ENCODE measurements at regions not wholly inside any gene's neighbourhood (a gene's known extent, or its start where the extent isn't known, plus 50 kb on each side); places are given as distances from the start of the nearest gene placed in this dataset.

- peak; percentile 32 for DNase-seq
These were observed 61.5 kb downstream of the TBXT start for GRCh38 chr6:166106076-166106686.

DNA sequence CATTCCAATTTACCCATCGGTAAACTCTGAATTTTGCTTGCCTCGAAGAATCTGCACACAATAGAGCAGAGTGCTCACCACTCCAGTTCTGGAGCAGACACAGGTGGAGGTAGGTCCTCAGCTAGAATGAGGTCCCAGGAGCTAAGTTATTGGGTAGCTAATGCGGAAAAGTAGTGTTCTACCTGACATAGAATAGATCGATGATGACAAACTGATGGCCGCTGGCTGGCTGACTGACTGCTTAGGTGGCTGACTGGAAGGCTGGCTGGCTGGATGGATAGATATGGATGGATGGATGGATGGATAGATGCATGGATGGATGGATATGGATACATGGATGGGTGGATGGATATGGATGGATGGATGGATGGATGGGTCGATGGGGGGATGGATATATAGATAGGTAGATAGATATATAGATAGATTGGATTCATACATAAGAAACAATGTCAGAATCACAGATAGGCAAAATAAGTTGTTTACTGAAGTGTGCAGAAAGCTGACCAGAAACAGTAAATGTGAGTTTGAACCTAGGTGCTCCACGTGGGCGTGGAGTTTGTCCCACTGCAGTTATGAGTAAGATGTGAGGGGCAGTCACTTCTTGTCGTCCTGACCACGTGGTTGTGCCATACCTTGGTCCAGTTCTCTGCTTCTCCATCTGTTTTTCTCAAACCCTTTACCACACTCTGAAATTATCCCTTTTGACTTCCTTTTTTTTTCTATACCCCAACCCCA is 62.1 kb downstream of the TBXT start:
- DNase-seq: no peak

DNA sequence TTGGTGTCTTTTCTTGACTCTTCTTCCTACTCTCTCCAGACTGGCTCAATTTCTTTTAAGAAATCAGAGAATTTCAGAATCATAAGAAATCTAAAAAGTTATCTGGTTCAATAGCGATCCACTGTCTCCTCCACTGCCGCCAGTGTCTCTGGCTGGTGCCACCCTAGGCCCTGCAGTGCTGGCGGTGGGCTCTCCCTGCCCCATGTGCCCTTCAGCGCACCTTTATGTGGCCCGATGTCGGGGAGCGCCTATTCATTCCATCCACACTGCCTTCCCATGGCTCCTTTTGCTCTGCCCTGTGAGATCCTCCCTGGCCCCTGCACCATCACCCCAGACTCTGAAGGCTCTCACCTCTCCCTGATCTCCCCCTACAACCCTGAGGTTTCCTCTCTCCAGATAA is 62.8 kb downstream of the TBXT start:
- no peak for DNase-seq

GRCh38 chr6:166104107-166104506 is 63.5 kb downstream of the TBXT start:
- no peak for DNase-seq

- no peak for DNase-seq
These were observed 65.7 kb downstream of the TBXT start for GRCh38 chr6:166101819-166102419.

GRCh38 chr6:166097914-166098522 is 69.6 kb downstream of the TBXT start:
- DNase-seq: peak; percentile 22

DNA sequence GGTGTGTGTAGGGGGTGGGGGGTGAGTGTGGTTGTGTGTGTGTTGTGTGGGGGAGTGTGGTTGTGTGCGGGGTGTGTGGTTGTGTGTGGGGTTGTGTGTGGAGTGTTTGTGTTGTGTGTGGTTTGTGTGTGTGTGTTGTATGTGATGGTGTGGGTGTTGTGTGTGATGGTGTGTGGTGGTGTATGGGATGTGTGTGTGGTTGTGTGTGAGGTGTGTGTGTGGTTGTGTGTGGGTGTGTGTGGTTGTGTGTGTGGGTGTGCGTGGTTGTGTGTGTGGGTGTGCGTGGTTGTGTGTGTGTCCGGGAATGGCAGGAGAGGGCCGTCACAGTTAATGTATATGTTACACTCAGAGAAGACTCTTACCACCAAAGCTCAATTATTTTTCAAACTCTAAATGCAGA is 79.8 kb downstream of the TBXT start:
- no peak for DNase-seq

DNA sequence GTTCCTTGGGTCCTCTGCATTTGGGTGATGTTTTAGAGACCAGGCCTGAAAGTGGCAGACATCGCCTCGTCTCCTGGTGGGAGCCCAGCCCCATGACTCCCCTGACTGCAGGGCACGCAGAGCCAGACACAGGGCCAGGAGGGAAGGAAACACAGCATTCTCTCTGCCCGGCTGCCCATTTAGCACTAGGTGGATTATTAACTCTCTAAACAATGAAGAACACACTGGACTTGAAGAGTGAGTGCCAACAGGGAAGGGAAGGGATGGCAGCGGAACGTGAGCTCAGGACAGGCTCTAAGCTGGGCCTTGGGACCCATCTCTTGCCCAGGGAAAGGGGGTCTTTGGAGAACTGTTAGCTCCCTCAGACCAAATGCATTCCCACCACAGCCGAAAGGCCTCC is 80.4 kb downstream of the TBXT start:
- DNase-seq: no peak

- no peak for DNase-seq
These were observed 82.2 kb downstream of the TBXT start for GRCh38 chr6:166085500-166085899.

DNA sequence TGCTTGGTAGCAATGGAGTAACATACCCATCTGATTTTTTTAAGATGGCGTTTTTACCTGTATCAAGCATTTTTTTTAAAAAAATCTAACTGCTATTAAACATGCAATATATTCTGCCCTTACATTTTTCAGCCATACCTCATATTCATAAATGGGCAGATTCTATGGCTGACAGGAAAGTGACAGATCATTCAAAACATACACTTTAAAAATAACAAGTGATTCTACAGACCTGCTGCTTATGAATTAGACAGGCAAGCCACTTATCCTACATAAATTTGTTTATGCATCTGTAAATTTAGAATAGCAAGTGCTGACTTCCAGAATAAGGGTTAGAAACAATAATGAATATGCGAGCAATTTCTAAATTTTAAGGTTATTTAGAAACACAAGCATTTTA is 82.7 kb downstream of the TBXT start:
- no peak for DNase-seq

GRCh38 chr6:166079841-166080240 is 87.8 kb downstream of the TBXT start:
- DNase-seq: no peak

DNA sequence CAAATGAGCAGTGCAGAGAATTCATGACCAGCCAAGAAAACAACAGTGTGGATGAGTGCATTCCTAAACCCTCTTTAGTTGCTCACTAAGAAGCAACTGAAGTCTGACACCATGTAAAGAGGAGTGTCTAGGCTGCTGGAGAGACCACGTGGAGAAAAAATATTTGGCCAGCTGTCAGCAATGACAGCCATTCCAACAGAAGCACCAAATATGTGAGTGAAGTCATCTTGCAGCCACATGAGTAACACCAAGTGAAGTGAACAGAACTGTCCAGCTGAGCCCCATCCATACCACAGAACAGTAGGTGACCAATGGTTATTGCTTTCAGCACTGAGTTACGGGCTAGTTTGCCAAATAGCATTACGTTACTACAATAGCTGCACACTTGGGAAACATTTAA is 89.4 kb downstream of the TBXT start:
- no peak for DNase-seq

GRCh38 chr6:166076625-166077024 is 91.0 kb downstream of the TBXT start:
- no peak for DNase-seq

GRCh38 chr6:166075925-166076324 is 91.7 kb downstream of the TBXT start:
- no peak for DNase-seq

- DNase-seq: no peak
These were observed 92.5 kb downstream of the TBXT start for GRCh38 chr6:166075186-166075585.

DNA sequence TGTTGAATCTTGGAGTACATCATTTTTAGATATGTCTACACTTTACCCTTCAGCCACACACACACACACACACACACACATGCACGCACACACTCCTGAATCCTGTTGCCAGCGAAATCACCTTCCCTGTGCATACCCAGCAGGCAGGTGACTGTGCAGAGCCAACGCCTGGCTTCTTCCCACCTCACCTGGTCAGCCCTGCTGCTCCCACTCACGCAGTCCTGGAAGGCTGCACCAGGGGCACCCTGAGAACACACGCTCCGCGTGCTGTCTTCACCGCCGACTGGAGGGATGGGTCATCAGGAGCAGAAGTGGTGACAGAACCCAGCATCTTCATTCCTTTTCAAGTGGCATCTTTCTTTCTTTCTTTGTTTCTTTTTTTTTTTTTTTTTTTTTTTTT is 94.6 kb downstream of the TBXT start:
- no peak for DNase-seq

DNA sequence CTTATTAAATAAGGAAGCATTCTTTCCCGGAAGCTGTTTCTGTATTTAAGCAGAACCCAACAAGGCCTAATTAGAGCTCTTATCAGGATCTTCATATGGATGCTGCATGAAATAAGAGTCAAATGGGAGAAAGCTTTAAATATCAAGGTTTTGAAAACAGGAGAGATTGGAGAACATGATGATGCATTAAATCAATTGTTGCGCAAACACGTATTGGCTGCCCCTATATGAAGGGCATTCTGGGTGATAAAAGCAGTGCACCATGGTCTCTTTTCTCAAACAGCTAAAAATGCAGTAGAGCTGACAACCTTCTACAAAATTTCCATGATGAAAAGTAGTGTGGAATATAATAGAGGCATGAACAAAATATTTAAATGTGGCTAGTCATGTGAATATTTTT is 98.9 kb downstream of the TBXT start:
- DNase-seq: no peak

DNA sequence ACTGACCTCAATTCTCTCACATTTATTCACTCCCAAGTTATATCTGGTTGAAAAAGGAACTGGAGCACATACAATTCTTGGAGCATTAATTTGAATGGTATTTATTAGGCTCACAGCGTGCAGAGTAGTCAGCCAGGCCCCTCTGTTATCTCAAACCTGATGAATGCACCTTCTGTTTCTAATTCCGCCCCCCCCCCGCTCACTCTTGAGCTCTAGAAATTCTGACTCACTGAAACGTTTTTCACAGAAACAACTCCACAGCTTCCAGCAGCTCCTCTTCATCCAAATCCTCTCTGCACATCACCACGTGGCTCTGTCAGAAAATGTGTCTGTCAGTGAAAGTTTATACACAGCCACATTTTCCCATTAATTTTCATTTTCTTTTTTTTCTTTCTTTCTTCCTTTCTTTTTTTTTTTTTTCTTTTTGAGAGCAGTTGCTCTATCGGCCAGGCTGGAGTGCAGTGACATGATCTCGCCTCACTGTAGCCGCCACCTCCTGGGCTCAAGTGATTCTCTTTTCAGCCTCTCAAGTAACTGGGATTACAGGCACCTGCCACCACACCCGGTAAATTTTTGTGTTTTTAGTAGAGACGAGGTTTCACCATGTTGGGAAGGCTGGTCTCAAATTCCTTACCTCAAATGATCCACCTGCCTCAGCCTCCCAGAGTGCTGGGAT is 109.4 kb downstream of the TBXT start:
- DNase-seq: no peak

GRCh38 chr6:166057431-166057830 is 110.2 kb downstream of the TBXT start:
- DNase-seq: no peak

GRCh38 chr6:166056637-166057036 is 111.0 kb downstream of the TBXT start:
- no peak for DNase-seq

- DNase-seq: no peak
These were observed 111.8 kb downstream of the TBXT start for GRCh38 chr6:166055801-166056200.

- no peak for DNase-seq
These were observed 114.8 kb downstream of the TBXT start for GRCh38 chr6:166052837-166053236.

- DNase-seq: no peak
These were observed 117.1 kb downstream of the TBXT start for GRCh38 chr6:166050559-166050958.

GRCh38 chr6:166046982-166047381 is 120.7 kb downstream of the TBXT start:
- no peak for DNase-seq
